ACC112 (cell line): ENCODE measurements at regions not wholly inside any gene's neighbourhood (a gene's known extent, or its start where the extent isn't known, plus 50 kb on each side); places are given as distances from the start of the nearest gene placed in this dataset.
"Not testable (repeated sequence)": the region's sequence is repeated elsewhere in the genome, so short reads cannot be mapped to it uniquely, and the experiment has no call there.

Experiments
- H2AFZ ChIP-seq: fragments of 200-600 bp; sonication (generic); one replicate; pipeline ENCODE4 v1.6.0; 2017; ENCODE audit warnings: antibody characterized with exemption, low read length; ENCODE audit not compliant: unreplicated experiment
- H3K27ac ChIP-seq: fragments of 200-600 bp; sonication (generic); 2 replicates; pipeline ENCODE4 v1.5.1; 2014; ENCODE audit warnings: low read depth, mild to moderate bottlenecking, antibody characterized with exemption, low read length, moderate library complexity
- H3K27me3 ChIP-seq: fragments of 200-600 bp; sonication (generic); 2 replicates; pipeline ENCODE4 v1.6.1; 2014; ENCODE audit warnings: mild to moderate bottlenecking, antibody characterized with exemption, low read length, moderate library complexity, mixed read lengths; ENCODE audit not compliant: insufficient read depth
- H3K36me3 ChIP-seq: fragments of 200-600 bp; sonication (generic); 2 replicates; pipeline ENCODE4 v1.6.1; 2016; ENCODE audit warnings: mild to moderate bottlenecking, antibody characterized with exemption, low read length, moderate library complexity, mixed read lengths; ENCODE audit not compliant: insufficient read depth
- H3K4me1 ChIP-seq: fragments of 200-600 bp; sonication (generic); one replicate; pipeline ENCODE4 v1.6.1; 2016; ENCODE audit warnings: low read length, mixed read lengths; ENCODE audit not compliant: insufficient read depth, unreplicated experiment, control insufficient read depth
- H3K4me3 ChIP-seq: fragments of 200-600 bp; sonication (generic); 2 replicates; pipeline ENCODE4 v1.5.1; 2014; ENCODE audit warnings: mild to moderate bottlenecking, low read depth, low read length
- H3K79me2 ChIP-seq: fragments of 200-600 bp; sonication (generic); one replicate; pipeline ENCODE4 v1.6.0; 2016; ENCODE audit warnings: low read length; ENCODE audit not compliant: control insufficient read depth, unreplicated experiment, insufficient read depth

DNA sequence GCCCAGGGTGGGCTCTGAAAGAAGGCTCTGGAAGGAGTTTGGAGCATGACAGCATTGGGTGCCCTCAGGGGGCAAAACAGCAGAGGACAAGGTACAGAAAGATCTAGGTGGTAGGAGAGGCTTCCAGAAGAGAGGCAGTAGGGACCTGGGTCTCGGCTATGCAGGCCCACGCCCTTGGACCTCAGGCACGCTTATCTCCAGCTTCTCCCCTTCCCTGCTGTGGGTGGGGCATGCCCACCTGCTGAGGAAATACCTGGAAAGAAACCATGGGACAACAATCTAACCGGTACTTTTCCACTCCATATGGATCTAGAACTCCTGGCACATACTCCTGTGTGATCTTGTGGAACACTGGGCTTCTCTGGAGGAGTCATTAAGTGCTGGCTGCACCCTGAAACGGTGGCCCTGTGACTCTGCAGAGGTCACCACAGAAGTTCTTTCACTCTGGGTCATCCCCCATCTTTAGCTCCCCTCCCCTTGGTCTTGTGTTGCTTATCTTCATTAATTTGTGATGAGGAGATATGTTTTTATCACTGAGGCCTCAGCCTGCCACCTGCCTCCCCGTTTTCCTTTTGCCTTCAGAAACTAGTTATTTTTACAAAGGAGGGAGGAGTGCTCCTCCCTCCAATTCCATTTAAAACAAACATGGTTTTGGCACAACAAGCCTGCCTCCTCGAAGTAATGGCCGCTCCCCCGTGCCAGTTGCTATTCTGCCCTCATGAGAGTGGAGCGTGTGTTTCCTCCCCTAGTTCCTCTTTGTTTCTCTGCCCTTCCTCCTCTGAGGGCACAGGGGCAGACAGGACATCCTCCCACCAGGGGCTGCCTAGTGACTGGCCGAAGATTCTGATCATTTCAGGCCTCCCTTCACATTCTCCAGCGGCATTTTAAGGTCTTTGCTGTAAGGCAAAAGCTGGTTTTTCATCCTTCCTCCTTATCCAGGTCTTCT lies 78.0 kb upstream of the ATP5PO start:
- H3K4me1 ChIP-seq: no peaks in the 10 kb centered on the region

DNA sequence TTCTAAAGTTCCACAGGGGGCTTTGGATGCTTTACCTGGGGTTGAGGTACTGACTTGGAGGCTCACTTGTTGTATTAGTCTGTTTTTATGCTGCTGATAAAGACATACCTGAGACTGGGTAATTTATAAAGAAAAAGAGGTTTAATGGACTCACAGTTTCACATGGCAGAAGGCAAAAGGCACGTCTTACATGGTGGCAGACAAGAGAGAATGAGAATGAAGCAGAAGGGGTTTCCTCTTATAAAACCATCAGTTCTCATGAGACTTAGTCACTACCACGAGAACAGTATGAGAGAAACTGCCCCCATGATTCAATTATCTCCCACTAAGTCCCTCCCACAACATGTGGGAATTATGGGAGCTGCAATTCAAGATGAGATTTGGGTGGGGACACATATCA lies 76.8 kb upstream of the ATP5PO start:
- H3K36me3 ChIP-seq, H2AFZ ChIP-seq, H3K27me3 ChIP-seq, H3K79me2 ChIP-seq, H3K4me1 ChIP-seq, H3K27ac ChIP-seq, H3K4me3 ChIP-seq: not testable (repeated sequence)

More for the DNA sequence above, 78.0 kb upstream of the ATP5PO start:
- Histone ChIP-seq H2AFZ (no peak overlapping the region), H3K36me3 (no peaks in the 10 kb centered on the region), H3K27me3 (no peaks in the 10 kb centered on the region), H3K4me3 (no peak overlapping the region), H3K27ac (no peak overlapping the region), H3K79me2 (no peaks in the 10 kb centered on the region)

DNA sequence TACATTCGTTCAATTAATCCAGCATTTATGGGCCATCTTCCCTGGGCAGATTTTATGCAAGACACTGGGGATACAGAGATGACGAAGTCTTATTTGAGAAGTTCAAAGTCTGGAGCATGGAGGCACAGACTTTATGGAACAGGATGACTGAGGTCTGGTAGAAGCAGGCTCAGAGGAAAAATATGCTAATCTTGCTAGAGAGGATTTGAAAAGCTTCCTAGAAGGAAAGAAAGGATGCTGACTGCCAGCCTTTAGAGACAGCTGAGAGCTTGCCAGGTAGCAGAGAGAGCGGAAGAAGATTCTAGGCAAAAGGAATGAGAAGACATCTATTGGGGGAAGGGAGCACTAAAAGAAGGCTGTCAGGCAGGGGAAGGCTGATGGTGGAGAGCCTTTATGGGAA lies 75.5 kb upstream of the ATP5PO start:
- no peaks in the 10 kb centered on the region for H3K79me2 ChIP-seq
- no peak overlapping the region for H3K27ac ChIP-seq
- H3K4me1 ChIP-seq: no peaks in the 10 kb centered on the region
- no peak overlapping the region for H3K4me3 ChIP-seq
- no peaks in the 10 kb centered on the region for H3K27me3 ChIP-seq
- H3K36me3 ChIP-seq: no peaks in the 10 kb centered on the region
- no peak overlapping the region for H2AFZ ChIP-seq

DNA sequence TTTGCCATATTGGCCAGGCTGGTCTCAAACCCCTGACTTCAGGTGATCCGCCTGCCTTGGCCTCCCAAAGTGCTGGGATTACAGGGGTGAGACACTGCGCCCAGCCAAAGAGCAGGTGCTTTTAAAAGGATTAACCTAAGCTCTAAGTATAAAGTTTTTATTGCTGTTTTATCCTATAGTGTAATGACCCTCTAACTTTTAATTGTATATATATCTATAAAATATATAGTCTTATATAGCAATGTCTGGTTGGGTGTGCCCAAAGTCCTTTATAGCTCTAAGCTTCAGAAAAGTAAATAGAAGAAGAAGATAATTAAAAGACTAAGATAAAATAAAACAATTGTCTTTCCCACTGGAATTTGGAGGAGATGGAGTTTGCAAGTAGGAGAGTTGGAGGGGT lies 73.8 kb upstream of the ATP5PO start:
- no peaks in the 10 kb centered on the region for H3K27me3 ChIP-seq
- H3K79me2 ChIP-seq: no peaks in the 10 kb centered on the region
- H3K27ac ChIP-seq: no peak overlapping the region
- no peak overlapping the region for H3K4me3 ChIP-seq
- H2AFZ ChIP-seq: no peak overlapping the region
- H3K36me3 ChIP-seq: no peaks in the 10 kb centered on the region
- no peaks in the 10 kb centered on the region for H3K4me1 ChIP-seq

DNA sequence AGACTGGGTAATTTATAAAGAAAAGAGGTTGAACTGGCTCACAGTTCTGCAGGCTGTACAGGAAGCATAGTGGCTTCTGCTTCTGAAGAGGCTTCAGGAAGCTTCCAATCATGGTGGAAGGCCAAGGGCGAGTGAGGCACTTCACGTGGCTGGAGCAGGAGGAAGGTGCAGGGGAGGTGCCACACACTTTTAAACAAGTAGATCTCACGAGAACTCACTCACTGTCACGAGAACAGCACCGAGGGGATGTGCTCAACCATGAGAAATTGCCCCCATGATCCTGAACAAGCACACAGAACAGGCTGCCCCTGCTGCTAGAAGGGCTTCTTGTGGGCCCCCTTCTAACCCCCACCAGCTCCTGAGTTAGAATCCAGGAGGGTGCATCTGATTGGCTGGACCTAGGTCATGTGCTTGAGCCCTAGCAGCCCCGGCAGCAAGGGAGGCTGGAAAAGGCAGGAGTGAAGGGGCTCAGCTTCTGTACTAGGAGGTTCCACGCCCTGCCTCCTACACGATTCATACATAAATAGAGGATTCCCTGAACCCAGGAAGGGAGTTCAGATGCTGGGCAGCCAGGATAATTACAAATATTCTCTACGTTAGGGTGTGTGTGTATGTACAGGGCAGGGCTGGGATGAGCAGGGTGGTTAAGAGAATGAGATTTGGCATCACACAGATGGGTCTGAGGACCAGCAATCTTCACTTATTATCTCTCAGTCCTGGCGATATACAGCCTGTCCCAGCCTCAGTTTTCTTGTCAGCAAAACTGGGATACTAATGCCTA lies 72.8 kb upstream of the ATP5PO start:
- Histone ChIP-seq H3K4me3 (no peak overlapping the region), H3K79me2 (no peaks in the 10 kb centered on the region), H3K27ac (no peak overlapping the region), H3K36me3 (no peaks in the 10 kb centered on the region), H3K27me3 (no peaks in the 10 kb centered on the region), H2AFZ (no peak overlapping the region), H3K4me1 (no peaks in the 10 kb centered on the region)

DNA sequence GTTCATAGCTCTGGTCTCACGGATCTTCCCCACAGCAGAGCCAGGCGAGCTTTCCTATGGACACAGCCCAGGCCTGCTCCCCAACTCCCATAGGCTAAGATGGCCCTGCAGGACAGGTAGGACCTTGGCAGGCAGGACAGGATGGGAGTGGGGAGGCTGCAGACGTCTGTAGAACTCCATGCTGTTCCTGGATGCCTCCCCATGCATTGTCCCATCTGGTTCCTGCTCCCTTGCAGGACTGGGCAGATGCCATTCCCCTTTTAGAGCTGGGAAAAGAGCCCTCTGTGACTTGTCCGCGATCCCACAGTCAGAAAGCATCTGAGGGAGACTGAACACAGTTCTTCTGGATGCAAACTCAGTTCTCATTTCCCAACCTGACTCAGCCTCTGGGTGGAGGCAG lies 71.9 kb upstream of the ATP5PO start:
- Histone ChIP-seq H3K4me3 (no peak overlapping the region), H3K27me3 (no peaks in the 10 kb centered on the region), H3K79me2 (no peaks in the 10 kb centered on the region), H3K4me1 (no peaks in the 10 kb centered on the region), H3K27ac (no peak overlapping the region), H3K36me3 (no peaks in the 10 kb centered on the region), H2AFZ (no peak overlapping the region)

DNA sequence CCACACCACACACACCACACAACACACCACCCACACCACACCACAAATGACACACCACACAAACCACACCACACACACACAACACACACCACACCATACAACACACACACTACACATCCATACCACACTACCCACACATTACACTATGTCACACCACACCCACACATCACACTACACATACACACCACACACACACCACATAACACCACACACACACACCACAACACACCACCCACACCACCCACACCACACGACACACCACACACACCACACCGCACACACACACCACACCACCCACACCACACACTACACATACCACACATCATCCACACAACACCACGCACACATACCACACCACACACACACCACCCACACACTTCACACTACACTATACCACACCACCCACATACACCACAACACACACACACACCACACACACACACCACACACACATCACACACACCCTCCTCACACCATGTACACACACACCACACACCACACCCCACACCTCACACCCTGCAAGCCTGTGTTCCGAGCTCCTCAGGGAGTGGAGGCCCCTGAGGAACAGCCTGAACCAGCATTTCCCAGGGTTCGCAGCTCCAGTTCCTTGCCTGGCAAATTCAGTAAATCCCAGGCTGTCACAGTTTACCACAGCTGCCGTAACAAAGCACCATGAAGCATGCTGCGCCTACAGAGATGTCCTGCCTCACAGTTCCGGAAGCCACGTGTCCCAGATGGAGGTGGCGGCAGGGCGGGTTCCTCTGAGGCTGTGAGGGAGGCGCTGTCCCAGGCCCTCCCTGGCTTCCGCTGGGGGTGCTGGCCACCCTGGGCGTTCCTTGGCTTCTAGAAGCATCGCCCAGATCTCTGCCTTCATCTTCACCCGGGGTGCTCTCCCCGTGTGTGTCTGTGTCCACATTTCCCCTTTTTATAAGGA lies 69.8 kb upstream of the ATP5PO start:
- Histone ChIP-seq H3K36me3 (no peaks in the 10 kb centered on the region), H3K27me3 (no peaks in the 10 kb centered on the region), H3K4me3 (no peak overlapping the region), H3K4me1 (no peaks in the 10 kb centered on the region), H3K79me2 (no peaks in the 10 kb centered on the region), H3K27ac (no peak overlapping the region), H2AFZ (no peak overlapping the region)

DNA sequence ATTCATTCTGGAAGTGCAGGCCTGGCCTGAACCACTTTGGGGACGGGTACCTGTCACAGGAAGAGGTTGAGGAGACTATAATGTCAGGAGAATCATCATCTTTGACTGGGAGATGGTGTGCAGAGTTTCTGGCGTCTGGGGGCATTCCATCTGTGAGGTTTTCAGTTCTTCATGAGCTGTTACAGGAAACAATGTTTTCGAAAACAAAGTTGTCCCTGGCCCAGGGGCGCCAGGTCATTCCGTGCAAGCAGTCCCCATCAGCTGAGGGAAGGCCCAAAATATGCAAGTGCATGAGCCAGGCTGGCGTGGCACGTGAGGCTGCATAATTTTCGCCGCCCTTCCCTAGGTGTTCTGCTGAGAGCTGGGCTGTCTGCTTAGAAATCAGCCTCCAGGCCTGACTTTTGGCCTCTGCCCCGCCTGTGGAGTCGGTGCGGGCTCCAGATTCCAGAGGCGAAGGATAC lies 68.4 kb upstream of the ATP5PO start:
- Histone ChIP-seq H2AFZ (no peak overlapping the region), H3K27ac (no peak overlapping the region), H3K4me1 (no peaks in the 10 kb centered on the region), H3K36me3 (no peaks in the 10 kb centered on the region), H3K27me3 (no peaks in the 10 kb centered on the region), H3K79me2 (no peaks in the 10 kb centered on the region), H3K4me3 (no peak overlapping the region)

DNA sequence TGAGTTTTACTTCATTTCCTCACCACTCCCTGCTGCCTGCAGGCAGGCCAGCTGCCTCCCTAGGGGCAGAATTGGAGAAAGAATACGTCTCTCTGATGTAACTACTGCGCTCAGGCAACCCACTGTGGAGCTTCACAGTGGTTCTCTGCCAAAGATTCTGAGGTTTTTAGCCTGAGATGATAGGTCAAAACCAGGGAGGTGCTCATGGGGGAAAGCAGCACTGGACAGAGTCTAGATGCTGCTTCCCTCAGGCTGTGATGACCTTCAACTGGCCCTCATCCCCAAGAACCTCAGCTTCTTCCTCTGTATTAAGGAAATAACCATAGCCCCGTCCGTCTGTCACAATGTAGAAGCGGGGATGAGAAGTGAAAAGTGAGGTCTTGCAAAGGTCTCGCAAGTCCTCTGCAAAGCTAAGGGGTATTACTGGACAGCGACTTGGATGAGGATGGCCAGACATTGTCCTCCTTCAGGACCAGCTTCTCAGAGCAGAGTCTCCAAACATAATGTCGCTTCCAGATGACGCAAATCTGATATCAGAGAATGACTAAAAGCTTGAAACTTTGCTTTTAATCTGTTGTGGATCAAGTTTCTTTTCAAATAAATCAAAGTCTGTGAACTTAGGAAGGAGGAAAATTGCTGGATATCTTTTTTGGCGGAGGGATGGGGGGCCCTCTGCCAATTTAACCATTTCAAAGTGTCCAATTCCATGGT lies 65.9 kb upstream of the ATP5PO start:
- H3K79me2 ChIP-seq: no peaks in the 10 kb centered on the region
- H3K4me3 ChIP-seq: no peak overlapping the region
- H3K27ac ChIP-seq: no peak overlapping the region
- no peaks in the 10 kb centered on the region for H3K36me3 ChIP-seq
- peaks cover 12% of the 10 kb centered on the region for H3K4me1 ChIP-seq
- no peaks in the 10 kb centered on the region for H3K27me3 ChIP-seq
- H2AFZ ChIP-seq: no peak overlapping the region
